AG04450 (cell line): ENCODE measurements at regions not wholly inside any gene's neighbourhood (a gene's known extent, or its start where the extent isn't known, plus 50 kb on each side); places are given as distances from the start of the nearest gene placed in this dataset.

Experiments used
- CTCF ChIA-PET: fragments of 300-600, 350-600 bp; formaldehyde crosslinking; extraction: SDS; loops from one replicate; lab custom pipeline; 2022; ENCODE audit warnings: antibody characterized with exemption, inconsistent platforms; lab: Charles Lee
- POLR2A ChIA-PET: fragments of 350-600 bp; formaldehyde crosslinking; extraction: SDS; loops from one replicate; lab custom pipeline; 2021; ENCODE audit warnings: antibody characterized with exemption, inconsistent platforms; lab: Yijun Ruan, JAX
- DNase-seq: peaks from one replicate; pipeline ENCODE4 v3.0.0-alpha.2; 2011; ENCODE audit warnings: low read depth, low spot score
- H3K27ac ChIP-seq: one replicate; pipeline ENCODE4 v1.5.1; 2012; ENCODE audit warnings: low read depth, low read length, control low read depth
- H3K27me3 ChIP-seq: one replicate; pipeline ENCODE4 v1.6.0; 2012; ENCODE audit warnings: low read length; ENCODE audit not compliant: control insufficient read depth, insufficient read depth
- H3K4me3 ChIP-seq: 2 replicates; pipeline ENCODE4 v1.5.1; 2011; ENCODE audit warnings: mild to moderate bottlenecking, low read depth, low read length, control low read depth
- H3K9me3 ChIP-seq: 2 replicates; pipeline ENCODE4 v1.5.1; 2012; ENCODE audit warnings: low read length; ENCODE audit not compliant: control insufficient read depth, insufficient read depth
- TF ChIP-seq, protein P1 (sequence below): IDR thresholded peaks from 2 replicates; pipeline ENCODE4 v1.5.1; 2011; ENCODE audit warnings: low read depth, low read length, control low read depth, inconsistent platforms

GRCh38 chr5:4233671-4234070 lies 638.0 kb downstream of the IRX1 start:
- peaks cover 50% of the 10 kb centered on the region for H3K9me3 ChIP-seq
- H3K4me3 ChIP-seq: no peak overlapping the region
- POLR2A ChIA-PET: no interaction called here
- H3K27ac ChIP-seq: no peak overlapping the region
- H3K27me3 ChIP-seq: no peaks in the 10 kb centered on the region
- no peak for DNase-seq
- TF ChIP-seq, protein P1, sequence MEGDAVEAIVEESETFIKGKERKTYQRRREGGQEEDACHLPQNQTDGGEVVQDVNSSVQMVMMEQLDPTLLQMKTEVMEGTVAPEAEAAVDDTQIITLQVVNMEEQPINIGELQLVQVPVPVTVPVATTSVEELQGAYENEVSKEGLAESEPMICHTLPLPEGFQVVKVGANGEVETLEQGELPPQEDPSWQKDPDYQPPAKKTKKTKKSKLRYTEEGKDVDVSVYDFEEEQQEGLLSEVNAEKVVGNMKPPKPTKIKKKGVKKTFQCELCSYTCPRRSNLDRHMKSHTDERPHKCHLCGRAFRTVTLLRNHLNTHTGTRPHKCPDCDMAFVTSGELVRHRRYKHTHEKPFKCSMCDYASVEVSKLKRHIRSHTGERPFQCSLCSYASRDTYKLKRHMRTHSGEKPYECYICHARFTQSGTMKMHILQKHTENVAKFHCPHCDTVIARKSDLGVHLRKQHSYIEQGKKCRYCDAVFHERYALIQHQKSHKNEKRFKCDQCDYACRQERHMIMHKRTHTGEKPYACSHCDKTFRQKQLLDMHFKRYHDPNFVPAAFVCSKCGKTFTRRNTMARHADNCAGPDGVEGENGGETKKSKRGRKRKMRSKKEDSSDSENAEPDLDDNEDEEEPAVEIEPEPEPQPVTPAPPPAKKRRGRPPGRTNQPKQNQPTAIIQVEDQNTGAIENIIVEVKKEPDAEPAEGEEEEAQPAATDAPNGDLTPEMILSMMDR: no peak
- CTCF ChIA-PET: no interaction called here

DNA sequence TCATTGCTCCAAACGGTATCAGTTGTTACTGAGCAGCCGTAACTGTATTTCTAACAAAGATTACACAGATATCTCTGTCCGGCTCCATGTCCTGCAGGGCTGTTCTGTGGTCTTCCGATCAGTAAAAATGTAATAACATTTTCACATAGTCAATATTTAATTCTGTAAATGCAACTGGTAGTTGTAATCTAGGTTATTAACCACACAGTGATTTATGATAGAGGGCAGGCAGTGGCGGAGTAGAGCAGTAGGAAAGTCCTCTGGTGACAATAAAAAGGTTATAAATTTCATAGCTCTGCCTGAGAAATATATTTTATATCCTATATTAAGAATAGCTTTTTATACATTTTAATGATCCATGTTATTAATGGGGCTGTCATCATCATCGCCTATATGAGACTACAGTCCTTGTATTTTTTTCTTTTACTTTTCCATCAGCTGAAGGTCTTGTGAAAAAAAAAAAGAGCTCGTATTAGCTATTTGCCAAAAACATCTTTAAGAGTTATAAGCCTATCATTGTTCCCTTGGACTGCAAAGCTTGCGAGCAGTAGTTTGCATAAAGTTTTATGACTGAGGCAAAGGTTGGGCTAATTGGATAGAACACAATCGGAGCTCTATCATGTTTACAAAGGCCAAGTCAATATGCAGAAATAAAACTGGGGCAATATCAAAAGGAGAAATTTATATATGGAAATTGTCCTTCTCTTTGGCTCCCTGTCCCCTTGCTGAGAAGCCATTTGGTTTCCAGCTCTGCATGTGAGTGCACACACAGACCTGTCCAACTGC lies 648.0 kb downstream of the IRX1 start:
- H3K27me3 ChIP-seq: no peaks in the 10 kb centered on the region
- H3K27ac ChIP-seq: no peak overlapping the region
- H3K4me3 ChIP-seq: no peak overlapping the region
- no peak for DNase-seq
- TF ChIP-seq, protein P1: no peak
- H3K9me3 ChIP-seq: peaks cover 32% of the 10 kb centered on the region
- CTCF ChIA-PET: no interaction called here
- POLR2A ChIA-PET: no interaction called here

GRCh38 chr5:4244306-4244705 lies 648.7 kb downstream of the IRX1 start:
- ChIA-PET CTCF (no interaction called here), POLR2A (no interaction called here)
- DNase-seq: no peak
- TF ChIP-seq, protein P1: no peak
- Histone ChIP-seq H3K27me3 (no peaks in the 10 kb centered on the region), H3K9me3 (peaks cover 34% of the 10 kb centered on the region), H3K4me3 (no peak overlapping the region), H3K27ac (no peak overlapping the region)

DNA sequence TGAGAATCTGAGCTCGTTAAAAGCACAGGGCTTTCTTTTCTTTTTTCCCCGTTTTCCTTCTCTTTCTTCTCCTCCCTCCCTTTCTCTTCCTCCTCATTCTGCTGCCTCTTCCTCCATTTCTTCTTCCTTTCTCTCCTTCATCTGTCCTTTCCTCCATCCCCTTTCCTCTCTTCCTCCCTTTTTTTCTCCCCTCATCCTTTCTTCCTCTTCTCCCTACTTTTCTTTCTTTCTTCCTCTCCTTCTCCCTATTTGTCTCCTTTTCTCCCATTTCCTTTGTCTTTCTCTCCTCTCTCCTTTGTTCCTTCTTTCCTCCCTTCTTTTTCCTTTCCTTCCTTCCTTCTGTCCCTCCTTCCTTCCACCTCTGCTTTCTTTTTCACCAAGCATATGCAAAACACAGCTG lies 649.4 kb downstream of the IRX1 start:
- Histone ChIP-seq H3K27ac (no peak overlapping the region), H3K27me3 (no peaks in the 10 kb centered on the region), H3K4me3 (no peak overlapping the region), H3K9me3 (peaks cover 27% of the 10 kb centered on the region)
- TF ChIP-seq, protein P1: no peak
- no peak for DNase-seq
- ChIA-PET CTCF (no interaction called here), POLR2A (no interaction called here)

DNA sequence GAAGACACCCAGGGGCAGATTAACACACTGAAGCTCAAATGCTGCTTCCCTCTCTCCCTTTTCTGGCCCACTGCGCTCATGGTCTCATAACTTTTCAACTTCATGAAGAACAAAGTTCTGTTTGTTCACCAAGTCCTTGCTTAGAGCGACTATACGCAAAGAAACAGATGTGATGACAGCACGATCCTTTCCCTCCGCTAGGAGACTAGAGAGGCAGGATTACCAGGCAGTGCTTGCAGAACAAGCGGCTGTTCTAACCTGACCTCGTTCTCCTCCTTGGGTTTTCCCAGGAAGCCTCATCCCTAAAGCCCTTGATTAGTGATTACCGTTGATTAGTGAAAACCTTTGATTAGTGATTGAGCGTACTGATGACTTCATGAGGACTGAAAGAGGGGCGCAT lies 649.9 kb downstream of the IRX1 start:
- ChIA-PET CTCF (no interaction called here), POLR2A (no interaction called here)
- TF ChIP-seq, protein P1: no peak
- Histone ChIP-seq H3K4me3 (no peak overlapping the region), H3K27me3 (no peaks in the 10 kb centered on the region), H3K9me3 (peaks cover 23% of the 10 kb centered on the region), H3K27ac (no peak overlapping the region)
- DNase-seq: no peak
